PFSK-1 (cell line): ENCODE measurements at regions not wholly inside any gene's neighbourhood (a gene's known extent, or its start where the extent isn't known, plus 50 kb on each side); places are given as distances from the start of the nearest gene placed in this dataset.

Experiments
- POLR2AphosphoS5 ChIP-seq: IDR thresholded peaks from 2 replicates; pipeline ENCODE4 v1.6.1; 2012; ENCODE audit warnings: low read depth, mild to moderate bottlenecking, control low read depth, low read length, moderate library complexity
- TAF1 ChIP-seq: IDR thresholded peaks from 2 replicates; pipeline ENCODE4 v1.6.1; 2012; ENCODE audit warnings: low read length, control low read depth, borderline replicate concordance; ENCODE audit not compliant: insufficient read depth

- TF ChIP-seq TAF1 (no peak), POLR2AphosphoS5 (no peak)
Measured at GRCh38 chr2:65504814-65505697, 72.7 kb upstream of the SPRED2 start.
